Tibial nerve (tissue), 4 donors: ENCODE measurements at regions not wholly inside any gene's neighbourhood (a gene's known extent, or its start where the extent isn't known, plus 50 kb on each side); places are given as distances from the start of the nearest gene placed in this dataset.

Source experiments
- DNase-seq, 2 donors: peaks; one replicate each; pipeline ENCODE4 v3.0.0-alpha.2; 2019; ENCODE audit warnings: low spot score in 2 of 2
- H3K27ac ChIP-seq, 4 donors: fragments of 200-600 bp; sonication (generic) in 3 of 4; one replicate each; pipeline ENCODE4 v1.5.1; 2017 to 2019; ENCODE audit warnings: mild to moderate bottlenecking in 1 of 4
- H3K27me3 ChIP-seq, 2 donors: fragments of 200-600 bp; sonication (generic) in 1 of 2; one replicate each; pipeline versions ENCODE4 v1.5.1 to v1.6.0; 2017 to 2019
- H3K36me3 ChIP-seq, 3 donors: fragments of 200-600 bp; sonication (generic); one replicate each; pipeline ENCODE4 v1.5.1; 2018 to 2019
- H3K4me1 ChIP-seq, 4 donors: fragments of 200-600 bp; sonication (generic) in 3 of 4; one replicate each; pipeline ENCODE4 v1.5.1; 2017 to 2019
- H3K4me3 ChIP-seq, 4 donors: fragments of 200-600 bp; sonication (generic) in 3 of 4; one replicate each; pipeline ENCODE4 v1.5.1; 2017 to 2019; ENCODE audit warnings: mild to moderate bottlenecking in 1 of 4, moderate library complexity in 1 of 4
- H3K9me3 ChIP-seq, 4 donors: fragments of 200-600 bp; sonication (generic) in 3 of 4; one replicate each; pipeline ENCODE4 v1.5.1; 2017 to 2019
- EP300 ChIP-seq, 2 donors: sonication (generic); formaldehyde crosslinking; IDR thresholded peaks; one replicate each; pipeline ENCODE4 v1.6.1; 2017; ENCODE audit warnings: antibody characterized with exemption in 2 of 2, mild to moderate bottlenecking in 1 of 2
- POLR2A ChIP-seq, 2 donors: fragments of 450-650 bp; IDR thresholded peaks; one replicate each; pipeline ENCODE4 v1.6.1; 2017; ENCODE audit warnings: antibody characterized with exemption in 2 of 2, mild to moderate bottlenecking in 2 of 2, moderate library complexity in 2 of 2
- WGBS, 2 donors: methylation state at CpG; one replicate each; pipeline ENCODE4 v1.1.5; 2018; 5-methylcytosine and 5-hydroxymethylcytosine counted together
- TF ChIP-seq, protein P1 (sequence below), 5 experiments: fragments of 200-600 bp in 3 of 5; fragments of 450-650 bp in 2 of 5; sonication (generic) in 3 of 5; IDR thresholded peaks; one replicate each; pipeline ENCODE4 v1.5.1; 2016 to 2019; ENCODE audit warnings: antibody characterized with exemption in 5 of 5, mild to moderate bottlenecking in 3 of 5, moderate library complexity in 2 of 5

DNA sequence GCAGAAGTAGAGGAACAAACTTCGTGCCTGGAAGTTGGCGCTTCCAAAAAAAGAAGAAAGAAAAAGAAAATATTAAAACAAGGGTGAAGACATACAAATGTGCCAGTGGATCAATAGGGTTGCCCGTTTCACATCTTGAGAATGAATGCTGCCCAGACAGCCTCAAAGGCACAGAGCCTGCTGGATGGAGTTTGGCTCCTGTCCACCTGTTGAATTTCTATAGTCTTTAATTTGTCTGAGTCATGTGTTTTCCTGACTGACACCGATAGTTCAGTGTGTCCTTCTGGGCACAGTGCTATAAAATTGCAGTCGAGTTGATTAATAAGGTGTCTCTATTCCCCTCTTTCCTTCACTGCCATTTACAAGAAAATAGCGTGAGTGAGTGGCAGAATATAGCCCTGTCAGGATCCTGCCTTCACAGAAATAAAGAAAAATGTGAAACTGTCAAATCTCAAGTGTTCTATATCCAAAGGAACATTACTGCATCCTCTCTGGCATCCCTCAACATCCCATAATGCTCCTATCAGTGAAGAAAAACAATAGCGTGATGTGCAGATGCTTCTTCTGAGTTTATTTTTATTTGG, 471.3 kb upstream of the AUTS2 start:
- TF ChIP-seq, protein P1, sequence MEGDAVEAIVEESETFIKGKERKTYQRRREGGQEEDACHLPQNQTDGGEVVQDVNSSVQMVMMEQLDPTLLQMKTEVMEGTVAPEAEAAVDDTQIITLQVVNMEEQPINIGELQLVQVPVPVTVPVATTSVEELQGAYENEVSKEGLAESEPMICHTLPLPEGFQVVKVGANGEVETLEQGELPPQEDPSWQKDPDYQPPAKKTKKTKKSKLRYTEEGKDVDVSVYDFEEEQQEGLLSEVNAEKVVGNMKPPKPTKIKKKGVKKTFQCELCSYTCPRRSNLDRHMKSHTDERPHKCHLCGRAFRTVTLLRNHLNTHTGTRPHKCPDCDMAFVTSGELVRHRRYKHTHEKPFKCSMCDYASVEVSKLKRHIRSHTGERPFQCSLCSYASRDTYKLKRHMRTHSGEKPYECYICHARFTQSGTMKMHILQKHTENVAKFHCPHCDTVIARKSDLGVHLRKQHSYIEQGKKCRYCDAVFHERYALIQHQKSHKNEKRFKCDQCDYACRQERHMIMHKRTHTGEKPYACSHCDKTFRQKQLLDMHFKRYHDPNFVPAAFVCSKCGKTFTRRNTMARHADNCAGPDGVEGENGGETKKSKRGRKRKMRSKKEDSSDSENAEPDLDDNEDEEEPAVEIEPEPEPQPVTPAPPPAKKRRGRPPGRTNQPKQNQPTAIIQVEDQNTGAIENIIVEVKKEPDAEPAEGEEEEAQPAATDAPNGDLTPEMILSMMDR (IDR thresholded peaks at IDR 0.05): no peak
- TF ChIP-seq EP300 (IDR thresholded peaks at IDR 0.05) (no peak), POLR2A (IDR thresholded peaks at IDR 0.05) (no peak)
- DNase-seq: no peak
- H3K4me1 ChIP-seq: no peaks in the 10 kb centered on the region
- WGBS, 2 donors: 67 to 71% methylated on average over 7 of the region's 7 CpGs
- no peaks in the 10 kb centered on the region for H3K36me3 ChIP-seq
- H3K9me3 ChIP-seq: no peaks in the 10 kb centered on the region
- H3K4me3 ChIP-seq: no peak overlapping the region
- no peaks in the 10 kb centered on the region for H3K27me3 ChIP-seq
- H3K27ac ChIP-seq: no peak overlapping the region

DNA sequence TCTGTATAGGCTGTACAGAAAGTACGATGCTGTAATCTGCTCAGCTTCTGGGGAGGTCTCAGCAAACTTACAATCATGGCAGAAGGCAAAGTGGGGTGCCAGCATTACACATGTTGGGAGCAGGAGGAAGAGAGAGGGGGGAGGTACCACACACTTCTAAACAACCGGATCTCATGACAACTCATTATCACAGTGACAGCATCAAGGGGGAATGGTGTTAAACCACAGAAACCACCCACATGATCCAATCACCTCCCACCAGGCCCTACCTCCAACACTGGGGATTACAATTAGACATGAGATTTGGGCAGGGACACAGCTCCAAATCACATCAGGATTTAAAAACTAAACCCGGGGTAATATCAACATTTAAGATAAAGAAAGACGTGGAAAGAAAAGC, 468.8 kb upstream of the AUTS2 start:
- TF ChIP-seq, protein P1 (IDR thresholded peaks at IDR 0.05): no peak
- TF ChIP-seq POLR2A (IDR thresholded peaks at IDR 0.05) (no peak), EP300 (IDR thresholded peaks at IDR 0.05) (no peak)
- H3K9me3 ChIP-seq: no peaks in the 10 kb centered on the region
- H3K27ac ChIP-seq: no peak overlapping the region
- WGBS, 2 donors: 83 to 85% methylated on average over 4 of the region's 4 CpGs
- H3K36me3 ChIP-seq: no peaks in the 10 kb centered on the region
- no peaks in the 10 kb centered on the region for H3K27me3 ChIP-seq
- no peak for DNase-seq
- no peaks in the 10 kb centered on the region for H3K4me1 ChIP-seq
- H3K4me3 ChIP-seq: no peak overlapping the region

DNA sequence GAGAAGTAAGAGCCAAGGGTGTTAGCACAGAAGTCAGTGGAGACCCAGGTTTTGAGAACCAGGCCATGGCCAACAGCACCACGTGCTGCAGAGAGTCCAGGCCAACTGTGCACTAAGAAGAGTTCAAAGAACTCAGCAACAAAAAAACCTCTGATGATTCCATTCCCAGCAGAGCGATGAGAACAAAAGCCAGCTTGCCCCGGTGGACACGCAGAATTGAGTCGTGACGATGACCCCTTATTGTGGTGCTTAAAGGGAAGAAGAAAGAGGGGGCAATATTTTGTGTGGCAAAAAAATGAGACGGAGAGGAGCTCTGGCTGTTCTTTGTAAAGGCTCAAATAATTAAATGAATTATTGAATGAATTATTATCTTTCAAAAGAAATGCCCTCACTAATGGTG, 468.3 kb upstream of the AUTS2 start:
- TF ChIP-seq POLR2A (IDR thresholded peaks at IDR 0.05): no peak
- TF ChIP-seq, protein P1 (IDR thresholded peaks at IDR 0.05): no peak
- no peak for TF ChIP-seq EP300 (IDR thresholded peaks at IDR 0.05)
- no peaks in the 10 kb centered on the region for H3K9me3 ChIP-seq
- H3K4me1 ChIP-seq: no peaks in the 10 kb centered on the region
- H3K36me3 ChIP-seq: no peaks in the 10 kb centered on the region
- no peak for DNase-seq
- WGBS, 2 donors: 45 to 67% methylated on average over 7 of the region's 7 CpGs
- no peak overlapping the region for H3K4me3 ChIP-seq
- H3K27ac ChIP-seq: no peak overlapping the region
- H3K27me3 ChIP-seq: no peaks in the 10 kb centered on the region

DNA sequence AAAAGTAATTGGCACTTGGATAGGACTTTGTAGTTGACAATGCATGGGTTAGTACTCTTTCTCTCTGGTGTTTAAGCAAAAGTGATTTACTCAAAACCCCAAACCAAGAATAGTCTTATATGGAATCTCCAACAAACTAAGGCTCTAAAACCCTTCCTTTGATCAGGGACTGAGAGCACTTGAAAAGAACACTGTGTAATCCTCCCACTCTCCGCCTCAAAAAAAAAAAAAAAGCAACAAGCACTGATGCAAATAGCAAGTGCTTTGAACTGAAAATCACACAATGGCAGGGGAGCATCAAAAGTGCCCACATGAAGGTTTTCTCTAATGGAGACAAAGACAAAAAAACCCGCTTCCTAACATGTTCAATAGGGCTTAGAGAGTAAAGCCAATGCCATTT, 467.9 kb upstream of the AUTS2 start:
- no peaks in the 10 kb centered on the region for H3K36me3 ChIP-seq
- no peak overlapping the region for H3K27ac ChIP-seq
- no peaks in the 10 kb centered on the region for H3K4me1 ChIP-seq
- no peak overlapping the region for H3K4me3 ChIP-seq
- no peak for DNase-seq
- H3K9me3 ChIP-seq: no peaks in the 10 kb centered on the region
- WGBS, 2 donors: 71 to 85% methylated on average over 2 of the region's 2 CpGs
- no peak for TF ChIP-seq POLR2A (IDR thresholded peaks at IDR 0.05)
- H3K27me3 ChIP-seq: no peaks in the 10 kb centered on the region

DNA sequence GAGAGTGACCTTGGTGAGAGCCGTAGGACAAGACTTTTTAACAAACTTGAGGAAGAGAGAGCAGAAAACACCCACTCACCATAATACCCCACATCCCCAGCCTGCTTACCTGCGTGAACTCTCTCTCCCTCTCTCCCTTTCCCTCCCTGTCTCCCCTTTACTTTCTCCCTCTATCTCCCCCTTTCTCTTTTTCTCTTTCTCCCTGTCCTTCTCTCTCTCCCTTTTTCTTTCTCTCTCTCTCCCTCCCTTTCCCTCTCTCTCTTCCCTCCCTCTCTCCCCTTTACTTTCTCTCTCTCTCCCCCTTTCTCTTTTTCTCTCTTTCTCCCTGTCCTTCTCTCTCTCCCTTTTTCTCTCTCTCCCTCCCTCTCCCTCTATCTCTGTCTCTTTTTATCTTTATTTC, 464.0 kb upstream of the AUTS2 start:
- H3K36me3 ChIP-seq: no peaks in the 10 kb centered on the region
- no peak overlapping the region for H3K4me3 ChIP-seq
- no peak for DNase-seq
- TF ChIP-seq, protein P1 (IDR thresholded peaks at IDR 0.05): no peak
- TF ChIP-seq EP300 (IDR thresholded peaks at IDR 0.05) (no peak), POLR2A (IDR thresholded peaks at IDR 0.05) (no peak)
- H3K27ac ChIP-seq: no peak overlapping the region
- peaks cover 0 to 20% (median 4%) of the 10 kb centered on the region in 4 donors for H3K9me3 ChIP-seq
- H3K27me3 ChIP-seq: no peaks in the 10 kb centered on the region
- H3K4me1 ChIP-seq: no peaks in the 10 kb centered on the region
- 68 to 80% methylated on average over 2 of the region's 2 CpGs for WGBS, 2 donors

DNA sequence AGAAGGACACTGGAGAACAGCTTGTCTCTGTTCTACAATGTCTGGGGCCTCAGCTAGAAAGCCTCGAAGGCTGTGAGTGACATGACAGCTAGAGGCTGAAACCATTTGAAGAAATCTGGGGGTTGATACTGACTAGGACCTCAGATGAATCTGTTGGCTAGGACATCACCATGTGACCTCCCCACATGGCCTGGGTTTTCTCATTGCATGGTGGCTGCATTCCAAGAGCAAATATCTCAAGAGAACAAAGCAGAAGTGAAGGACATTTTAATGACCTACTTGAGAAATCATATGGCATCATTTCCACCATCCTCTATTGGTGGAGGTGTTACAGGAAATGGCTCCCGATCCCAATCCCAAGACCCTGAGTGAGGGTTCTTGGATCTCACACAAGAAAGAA, 450.6 kb upstream of the AUTS2 start:
- H3K4me3 ChIP-seq: no peak overlapping the region
- 43 to 67% methylated on average over 2 of the region's 2 CpGs for WGBS, 2 donors
- H3K27me3 ChIP-seq: no peaks in the 10 kb centered on the region
- peaks cover 0 to 3% (median 0%) of the 10 kb centered on the region in 4 donors for H3K4me1 ChIP-seq
- no peak for DNase-seq
- H3K27ac ChIP-seq: no peak overlapping the region
- TF ChIP-seq POLR2A (IDR thresholded peaks at IDR 0.05) (no peak), EP300 (IDR thresholded peaks at IDR 0.05) (no peak)
- TF ChIP-seq, protein P1 (IDR thresholded peaks at IDR 0.05): no peak
- no peaks in the 10 kb centered on the region for H3K9me3 ChIP-seq
- no peaks in the 10 kb centered on the region for H3K36me3 ChIP-seq
